IMR-90 (cell line): ENCODE measurements at regions not wholly inside any gene's neighbourhood (a gene's known extent, or its start where the extent isn't known, plus 50 kb on each side); places are given as distances from the start of the nearest gene placed in this dataset.

ENCODE experiments used
- ATAC-seq: fragments of 200-7000 bp; cut with Tn5 transposase; 2 replicates; pipeline ENCODE4 v1.9.1; 2020; ENCODE audit warnings: low read depth, mild to moderate bottlenecking, moderate library complexity
- BruUV-seq: library from RNA; stranded (reverse); fragments of 400-500 nt; replicated peaks from 2 replicates; lab custom pipeline; 2021; lab: Mats Ljungman, UMichigan
- CTCF ChIA-PET: fragments of 300-600 bp; formaldehyde crosslinking; extraction: SDS; loops from one replicate; lab custom pipeline; 2021; ENCODE audit warnings: antibody characterized with exemption; lab: Yijun Ruan, JAX
- POLR2A ChIA-PET: fragments of 300-600 bp; sonication (Branson Sonifier 250); formaldehyde crosslinking; loops from one replicate; lab custom pipeline; 2022; ENCODE audit warnings: antibody characterized with exemption; ENCODE audit not compliant: unreplicated experiment; lab: Charles Lee
- DNase-seq: peaks from one replicate; pipeline ENCODE4 v3.0.0; 2013
- H2AFZ ChIP-seq: replicated peaks from 2 replicates; pipeline ENCODE3; 2013; ENCODE audit warnings: low read length, mild to moderate bottlenecking; ENCODE audit not compliant: poor library complexity
- H2AK5ac ChIP-seq: 2 replicates; pipeline ENCODE4 v1.6.1; 2013; ENCODE audit warnings: low read depth, low read length, inconsistent platforms
- H2AK9ac ChIP-seq: replicated peaks from 2 replicates; pipeline ENCODE3; 2013; ENCODE audit warnings: mild to moderate bottlenecking, low read depth, low read length, moderate library complexity; ENCODE audit not compliant: poor library complexity
- H2BK120ac ChIP-seq: 2 replicates; pipeline ENCODE4 v1.6.1; 2013; ENCODE audit warnings: low read depth, low read length, inconsistent platforms
- H2BK15ac ChIP-seq: 3 replicates; pipeline ENCODE4 v1.6.1; 2013; ENCODE audit warnings: low read depth, low read length, inconsistent platforms
- H2BK20ac ChIP-seq: 2 replicates; pipeline ENCODE4 v1.6.1; 2013; ENCODE audit warnings: low read depth, mild to moderate bottlenecking, inconsistent platforms, low read length, moderate library complexity
- H2BK5ac ChIP-seq: 2 replicates; pipeline ENCODE4 v1.6.1; 2013; ENCODE audit warnings: mild to moderate bottlenecking, low read depth, low read length, inconsistent platforms; ENCODE audit not compliant: poor library complexity, severe bottlenecking
- H3K14ac ChIP-seq: replicated peaks from 2 replicates; pipeline ENCODE4 v1.6.1; 2013; ENCODE audit warnings: low read depth, low read length, inconsistent platforms
- H3K18ac ChIP-seq: 2 replicates; pipeline ENCODE4 v1.6.1; 2013; ENCODE audit warnings: low read depth, low read length, control low read depth
- H3K23ac ChIP-seq: 2 replicates; pipeline ENCODE4 v1.6.1; 2013; ENCODE audit warnings: low read depth, low read length, inconsistent platforms
- H3K27ac ChIP-seq: 2 replicates; pipeline ENCODE4 v1.5.1; 2013; ENCODE audit warnings: mild to moderate bottlenecking, control low read depth, low read length; ENCODE audit not compliant: insufficient read depth
- H3K27me3 ChIP-seq: 2 replicates; pipeline ENCODE4 v1.6.1; 2013; ENCODE audit warnings: low read length; ENCODE audit not compliant: control insufficient read depth, insufficient read depth
- H3K36me3 ChIP-seq: 2 replicates; pipeline ENCODE4 v1.6.1; 2013; ENCODE audit warnings: low read length, mixed read lengths; ENCODE audit not compliant: control insufficient read depth, insufficient read depth
- H3K4ac ChIP-seq: 2 replicates; pipeline ENCODE4 v1.6.1; 2013; ENCODE audit warnings: low read depth, low read length, inconsistent platforms
- H3K4me1 ChIP-seq: 2 replicates; pipeline ENCODE4 v1.6.1; 2013; ENCODE audit warnings: low read length, mixed read lengths; ENCODE audit not compliant: control insufficient read depth, insufficient read depth
- H3K4me2 ChIP-seq: 2 replicates; pipeline ENCODE4 v1.6.1; 2013; ENCODE audit warnings: low read depth, mild to moderate bottlenecking, control low read depth, low read length, moderate library complexity
- H3K4me3 ChIP-seq: 2 replicates; pipeline ENCODE4 v1.5.1; 2013; ENCODE audit warnings: low read depth, mild to moderate bottlenecking, control low read depth, low read length, moderate library complexity; ENCODE audit not compliant: insufficient read depth
- H3K56ac ChIP-seq: 2 replicates; pipeline ENCODE4 v1.6.1; 2013; ENCODE audit warnings: low read length, inconsistent platforms; ENCODE audit not compliant: insufficient read depth; ENCODE audit errors: extremely low read depth
- H3K79me1 ChIP-seq, 2 experiments: 2 replicates each; pipeline ENCODE4 v1.6.1; 2013; ENCODE audit warnings: low read length in 2 of 2, inconsistent platforms in 1 of 2, low read depth in 1 of 2
- H3K9ac ChIP-seq: 2 replicates; pipeline ENCODE4 v1.6.1; 2013; ENCODE audit warnings: low read depth, low read length, control low read depth
- H3K9me1 ChIP-seq: 2 replicates; pipeline ENCODE4 v1.6.1; 2013; ENCODE audit warnings: low read length, inconsistent platforms; ENCODE audit not compliant: insufficient read depth
- H3K9me3 ChIP-seq: 2 replicates; pipeline ENCODE4 v1.6.1; 2013; ENCODE audit warnings: low read length; ENCODE audit not compliant: control insufficient read depth, insufficient read depth
- H4K20me1 ChIP-seq: 2 replicates; pipeline ENCODE4 v1.6.1; 2013; ENCODE audit warnings: low read length, inconsistent platforms; ENCODE audit not compliant: insufficient read depth
- H4K5ac ChIP-seq: 2 replicates; pipeline ENCODE4 v1.6.1; 2013; ENCODE audit warnings: mild to moderate bottlenecking, low read depth, low read length, control low read depth
- H4K8ac ChIP-seq, 2 experiments: 2 replicates each; pipeline ENCODE4 v1.6.1; 2013; ENCODE audit warnings: low read depth in 2 of 2, low read length in 2 of 2, control low read depth in 1 of 2, inconsistent platforms in 1 of 2
- H4K91ac ChIP-seq: 2 replicates; pipeline ENCODE4 v1.6.1; 2013; ENCODE audit warnings: low read depth, low read length, inconsistent platforms; ENCODE audit not compliant: insufficient read depth
- MAFK ChIP-seq: IDR thresholded peaks from 2 replicates; pipeline ENCODE4 v1.6.1; 2012; ENCODE audit warnings: low read depth, low read length, improper control_type of control experiment
- POLR2A ChIP-seq: IDR thresholded peaks from 2 replicates; pipeline ENCODE4 v1.6.1; 2012; ENCODE audit warnings: mild to moderate bottlenecking, low read depth, low read length
- RAD21 ChIP-seq: IDR thresholded peaks from 2 replicates; pipeline ENCODE4 v1.6.1; 2012; ENCODE audit warnings: low read length, improper control_type of control experiment
- SMC3 ChIP-seq: fragments of 150-350 bp; IDR thresholded peaks from 2 replicates; pipeline ENCODE4 v1.6.1; 2016; ENCODE audit warnings: low read depth, mild to moderate bottlenecking, antibody characterized with exemption, low read length, moderate library complexity
- WGBS, 2 experiments: methylation state at CpG; one replicate each; pipeline versions ENCODE4 v1.1.5 to v1.1.7; 2013; ENCODE audit warnings: missing lambda C conversion rate in 2 of 2; ENCODE audit not compliant: insufficient read length in 1 of 2; ENCODE audit errors: extremely low coverage in 2 of 2; 5-methylcytosine and 5-hydroxymethylcytosine counted together
- dilution Hi-C: fragments of 300-500 bp; cut with HindIII; formaldehyde crosslinking; loops from one replicate; pipeline ENCODE4 v1.14.3; 2018; ENCODE audit warnings: low sequenced_read_pairs; ENCODE audit not compliant: unreplicated experiment
- in situ Hi-C: fragments of 300-500 bp; cut with MboI; formaldehyde crosslinking; loops from 3 replicates; pipeline ENCODE4 v1.14.3; 2019; ENCODE audit warnings: low sequenced_read_pairs, inconsistent platforms, mixed read lengths
- intact Hi-C: fragments of 100-400 bp; cut with micrococcal nuclease; formaldehyde crosslinking; loops from 2 replicates; pipeline ENCODE4 v1.10.0; 2022
- TF ChIP-seq, protein P1 (sequence below): conservative IDR thresholded peaks from 2 replicates; pipeline ENCODE4 v1.5.1; 2012; ENCODE audit warnings: mild to moderate bottlenecking, low read depth, low read length, improper control_type of control experiment

DNA sequence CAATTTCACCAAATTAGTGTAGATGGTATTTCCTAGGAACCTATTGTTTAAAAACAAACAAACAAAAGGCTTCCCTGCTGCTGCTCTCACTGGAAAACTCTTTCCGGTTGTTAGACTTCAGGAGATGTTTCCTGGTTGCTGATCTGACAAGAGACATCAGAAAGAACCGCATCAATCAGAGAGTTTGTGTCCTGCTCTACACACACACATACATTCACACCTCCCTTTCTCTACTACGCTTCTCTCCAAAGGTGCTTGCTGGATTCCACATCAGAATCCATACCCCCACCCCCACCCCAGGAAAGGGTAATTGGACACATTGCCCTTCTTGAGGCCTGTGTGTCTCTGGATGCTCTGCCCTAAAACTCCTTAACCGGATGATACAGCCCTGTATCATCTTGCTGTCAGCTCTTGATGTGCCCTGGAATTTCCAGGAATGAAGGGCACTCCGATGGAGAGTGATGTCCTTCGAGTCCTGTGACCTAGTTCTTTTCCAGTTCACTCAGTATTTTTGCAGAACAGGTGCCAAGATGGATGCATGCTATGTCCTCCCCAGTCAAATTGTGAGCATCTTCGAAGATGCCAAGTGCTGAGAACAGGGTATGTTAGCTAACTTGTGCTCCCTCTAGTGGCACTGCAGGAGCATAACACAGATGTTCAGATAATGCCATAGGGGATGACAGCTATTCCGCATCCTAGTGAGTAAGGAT lies 113.7 kb upstream of the SLC35F3 start:
- H3K4me3 ChIP-seq: no peak overlapping the region
- H3K27me3 ChIP-seq: no peaks in the 10 kb centered on the region
- ATAC-seq: peak; percentile 73
- peak; percentile 34 for DNase-seq
- no peaks in the 10 kb centered on the region for H3K4me1 ChIP-seq
- H3K56ac ChIP-seq: no peak overlapping the region
- H2BK15ac ChIP-seq: no peak overlapping the region
- no peak overlapping the region for H3K4me2 ChIP-seq
- H3K27ac ChIP-seq: no peak overlapping the region
- H3K14ac ChIP-seq: no peak overlapping the region
- TF ChIP-seq MAFK: no peak
- TF ChIP-seq, protein P1, sequence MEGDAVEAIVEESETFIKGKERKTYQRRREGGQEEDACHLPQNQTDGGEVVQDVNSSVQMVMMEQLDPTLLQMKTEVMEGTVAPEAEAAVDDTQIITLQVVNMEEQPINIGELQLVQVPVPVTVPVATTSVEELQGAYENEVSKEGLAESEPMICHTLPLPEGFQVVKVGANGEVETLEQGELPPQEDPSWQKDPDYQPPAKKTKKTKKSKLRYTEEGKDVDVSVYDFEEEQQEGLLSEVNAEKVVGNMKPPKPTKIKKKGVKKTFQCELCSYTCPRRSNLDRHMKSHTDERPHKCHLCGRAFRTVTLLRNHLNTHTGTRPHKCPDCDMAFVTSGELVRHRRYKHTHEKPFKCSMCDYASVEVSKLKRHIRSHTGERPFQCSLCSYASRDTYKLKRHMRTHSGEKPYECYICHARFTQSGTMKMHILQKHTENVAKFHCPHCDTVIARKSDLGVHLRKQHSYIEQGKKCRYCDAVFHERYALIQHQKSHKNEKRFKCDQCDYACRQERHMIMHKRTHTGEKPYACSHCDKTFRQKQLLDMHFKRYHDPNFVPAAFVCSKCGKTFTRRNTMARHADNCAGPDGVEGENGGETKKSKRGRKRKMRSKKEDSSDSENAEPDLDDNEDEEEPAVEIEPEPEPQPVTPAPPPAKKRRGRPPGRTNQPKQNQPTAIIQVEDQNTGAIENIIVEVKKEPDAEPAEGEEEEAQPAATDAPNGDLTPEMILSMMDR: peak; percentile 54
- no peak for TF ChIP-seq POLR2A
- peak; percentile 45 for TF ChIP-seq RAD21
- TF ChIP-seq SMC3: peak; percentile 55
- no peak overlapping the region for H3K4ac ChIP-seq
- no peak overlapping the region for H2AK5ac ChIP-seq
- H3K79me1 ChIP-seq: no peaks in the 10 kb centered on the region
- intact Hi-C loops (loop anchor here (2.0 kb wide), 3 partner anchors 350 to 484 kb away; no protein-coding TSS in a partner anchor), in situ Hi-C loops (no loop called here), dilution Hi-C loops (no loop called here)
- H3K23ac ChIP-seq: no peak overlapping the region
- no peak overlapping the region for H4K5ac ChIP-seq
- WGBS, 2 experiments: 40% methylated on average over 2 of the region's 8 CpGs; no CpG with 5 or more reads in 1 of the 2 experiments
- H3K9me1 ChIP-seq: no peaks in the 10 kb centered on the region
- H3K18ac ChIP-seq: no peak overlapping the region
- no peaks in the 10 kb centered on the region for H4K20me1 ChIP-seq
- POLR2A ChIA-PET: no interaction called here
- peaks cover 2% of the 10 kb centered on the region; the same call in 1 of the 2 replicates for H3K9me3 ChIP-seq
- H2BK20ac ChIP-seq: no peak overlapping the region
- no peak overlapping the region for H2BK120ac ChIP-seq
- H3K36me3 ChIP-seq: no peaks in the 10 kb centered on the region
- H2AFZ ChIP-seq: no peak overlapping the region
- CTCF ChIA-PET: interaction anchor here (1.0 to 1.3 kb wide), 2 partner anchors 385 to 395 kb away, joined by 3 to 5 read pairs; no protein-coding TSS in a partner anchor
- H4K8ac ChIP-seq: no peak overlapping the region
- H2AK9ac ChIP-seq: peak overlapping the region; percentile 45
- no peak overlapping the region for H4K91ac ChIP-seq
- H2BK5ac ChIP-seq: no peak overlapping the region
- BruUV-seq: no TSS peak
- H3K9ac ChIP-seq: no peak overlapping the region
